VCaP (cell line): ENCODE measurements at regions not wholly inside any gene's neighbourhood (a gene's known extent, or its start where the extent isn't known, plus 50 kb on each side); places are given as distances from the start of the nearest gene placed in this dataset.

ENCODE experiments used
- H3K27ac ChIP-seq: fragments of 450-650 bp; 2 replicates; pipeline ENCODE4 v1.5.1; 2017
- TF ChIP-seq, protein P1 (sequence below): fragments of 450-650 bp; conservative IDR thresholded peaks from 2 replicates; pipeline ENCODE4 v1.5.1; 2017; ENCODE audit warnings: mild to moderate bottlenecking, moderate library complexity

DNA sequence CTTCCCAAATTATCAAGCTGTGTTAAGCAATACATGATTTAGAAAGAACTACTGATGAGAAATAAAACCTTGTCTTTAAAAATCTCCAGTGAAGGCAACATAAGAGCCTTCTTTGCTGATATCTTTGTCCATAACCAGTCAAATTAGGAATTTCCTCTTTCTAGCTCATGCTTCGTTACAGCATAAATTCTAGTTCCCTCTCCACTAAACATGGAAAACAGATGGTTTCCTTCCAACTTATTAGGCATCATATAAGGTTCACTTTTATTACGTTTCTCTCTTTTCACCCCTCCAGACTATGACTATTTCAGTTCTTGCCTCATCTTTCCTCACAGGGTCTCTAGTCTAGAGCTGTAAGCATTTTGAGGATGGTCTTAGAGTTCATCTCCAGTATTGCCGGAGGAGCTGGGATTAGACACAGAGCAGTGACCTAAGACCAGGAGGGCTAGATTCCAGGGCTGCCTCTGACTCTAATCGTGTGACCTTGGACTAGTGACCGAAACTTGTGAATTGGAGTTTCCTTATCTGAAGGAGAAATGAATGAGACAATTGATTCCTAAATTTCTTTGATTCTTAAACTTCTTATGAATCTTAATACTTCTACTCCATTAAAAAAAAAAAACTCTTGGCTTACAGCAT is 195.5 kb upstream of the APCDD1 start:
- no peak overlapping the region for H3K27ac ChIP-seq

DNA sequence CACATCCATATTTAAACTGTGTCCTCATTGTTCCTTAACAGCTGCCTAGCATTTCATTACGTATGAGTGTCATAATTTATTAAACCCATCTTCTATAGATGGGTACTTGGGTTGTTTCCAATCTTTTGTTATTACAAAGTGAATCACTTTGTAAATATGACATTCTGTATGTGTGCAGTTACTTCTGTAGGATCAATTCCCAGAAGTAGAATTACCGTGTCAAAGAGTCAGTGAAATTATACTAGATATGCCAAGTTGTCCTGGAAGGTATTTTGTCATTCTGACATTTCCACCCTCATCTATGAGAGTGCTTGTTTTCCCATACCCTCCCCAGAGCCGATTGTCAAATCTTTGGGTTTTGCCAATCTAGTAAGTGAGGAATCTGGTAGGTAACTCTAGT is 194.5 kb upstream of the APCDD1 start:
- TF ChIP-seq, protein P1, sequence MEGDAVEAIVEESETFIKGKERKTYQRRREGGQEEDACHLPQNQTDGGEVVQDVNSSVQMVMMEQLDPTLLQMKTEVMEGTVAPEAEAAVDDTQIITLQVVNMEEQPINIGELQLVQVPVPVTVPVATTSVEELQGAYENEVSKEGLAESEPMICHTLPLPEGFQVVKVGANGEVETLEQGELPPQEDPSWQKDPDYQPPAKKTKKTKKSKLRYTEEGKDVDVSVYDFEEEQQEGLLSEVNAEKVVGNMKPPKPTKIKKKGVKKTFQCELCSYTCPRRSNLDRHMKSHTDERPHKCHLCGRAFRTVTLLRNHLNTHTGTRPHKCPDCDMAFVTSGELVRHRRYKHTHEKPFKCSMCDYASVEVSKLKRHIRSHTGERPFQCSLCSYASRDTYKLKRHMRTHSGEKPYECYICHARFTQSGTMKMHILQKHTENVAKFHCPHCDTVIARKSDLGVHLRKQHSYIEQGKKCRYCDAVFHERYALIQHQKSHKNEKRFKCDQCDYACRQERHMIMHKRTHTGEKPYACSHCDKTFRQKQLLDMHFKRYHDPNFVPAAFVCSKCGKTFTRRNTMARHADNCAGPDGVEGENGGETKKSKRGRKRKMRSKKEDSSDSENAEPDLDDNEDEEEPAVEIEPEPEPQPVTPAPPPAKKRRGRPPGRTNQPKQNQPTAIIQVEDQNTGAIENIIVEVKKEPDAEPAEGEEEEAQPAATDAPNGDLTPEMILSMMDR: no peak
- H3K27ac ChIP-seq: no peak overlapping the region

More for the DNA sequence above, 195.5 kb upstream of the APCDD1 start:
- TF ChIP-seq, protein P1: no peak

DNA sequence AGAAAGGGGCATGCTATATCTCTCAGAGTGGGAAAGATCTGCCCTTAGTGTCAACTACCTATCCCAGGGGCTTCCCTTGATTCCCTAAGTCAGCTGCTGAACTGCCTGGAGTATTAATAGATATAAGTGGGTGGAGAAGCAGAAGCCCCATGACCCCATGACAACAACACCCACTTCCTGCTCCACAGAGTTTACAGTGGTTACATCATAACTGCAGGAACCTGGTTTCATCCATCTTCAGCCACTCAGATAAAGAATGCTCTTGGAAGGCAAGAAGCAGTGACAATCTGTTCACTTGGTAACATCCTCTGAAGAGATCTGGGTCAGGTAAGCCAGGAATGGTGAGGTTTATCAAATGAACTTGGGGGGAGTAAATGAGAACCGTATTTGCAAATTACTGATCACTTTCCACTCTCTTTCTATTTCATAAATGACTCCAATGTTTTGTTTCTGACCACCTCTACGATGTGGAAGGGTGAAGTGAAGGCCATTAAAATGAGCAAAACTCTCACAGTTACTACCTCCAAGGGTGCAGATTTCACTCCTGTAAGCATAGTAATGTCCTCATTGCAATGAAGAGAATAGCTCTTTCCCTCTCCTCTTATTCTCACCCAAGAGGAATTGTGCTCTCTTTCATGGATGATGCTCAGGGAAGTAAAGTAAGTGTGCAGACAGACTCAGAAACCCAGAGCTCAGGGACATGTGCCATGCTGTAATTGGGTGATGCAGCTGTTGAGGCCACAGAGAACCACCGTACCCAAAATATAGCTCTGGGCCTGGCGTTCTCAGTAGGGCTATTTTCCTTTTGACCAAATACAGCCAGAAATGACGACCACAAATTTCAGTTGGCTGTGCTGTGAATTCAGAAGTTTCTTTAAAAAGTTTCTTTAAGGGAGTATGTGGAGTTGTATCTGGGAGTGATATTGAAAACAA is 192.8 kb upstream of the APCDD1 start:
- TF ChIP-seq, protein P1: no peak
- H3K27ac ChIP-seq: no peak overlapping the region

DNA sequence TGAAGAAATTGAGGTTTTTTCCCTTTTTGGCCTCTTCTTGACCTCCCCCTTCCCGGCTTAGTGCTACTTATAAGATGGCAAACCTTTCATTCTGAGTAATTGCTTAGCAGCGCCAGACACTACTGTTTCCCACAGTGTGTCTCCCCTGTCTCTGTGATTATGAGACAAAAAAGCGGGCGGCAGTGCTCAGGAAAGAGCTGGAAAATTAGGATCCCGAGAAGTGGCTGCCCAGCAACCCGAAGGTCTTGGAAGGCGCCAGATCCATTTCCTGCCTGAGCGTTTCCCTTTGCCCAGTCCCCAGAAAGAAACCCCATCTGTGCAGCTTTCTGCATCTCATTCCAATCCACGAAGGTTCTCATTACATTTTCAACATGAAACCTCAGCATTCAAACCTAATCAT is 191.9 kb upstream of the APCDD1 start:
- TF ChIP-seq, protein P1: no peak
- H3K27ac ChIP-seq: no peak overlapping the region

DNA sequence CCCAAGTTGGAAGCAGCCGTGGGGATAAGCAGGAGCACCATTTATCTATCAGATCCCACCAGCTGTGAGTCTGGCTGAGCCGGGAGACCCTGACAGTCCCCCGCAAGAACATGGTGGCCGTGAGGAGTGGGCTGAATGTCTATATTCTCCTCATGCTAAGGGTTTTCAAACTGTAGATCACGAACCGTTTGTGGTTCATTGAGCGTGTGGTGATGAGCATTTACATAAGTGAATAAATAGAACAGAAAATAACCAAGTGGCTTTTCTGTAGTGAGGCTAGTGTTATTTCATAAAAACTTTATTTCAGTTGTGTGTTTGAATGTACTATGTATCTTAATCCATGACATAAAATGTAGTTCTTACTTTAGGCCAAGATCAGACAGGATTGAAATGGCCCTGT is 190.2 kb upstream of the APCDD1 start:
- TF ChIP-seq, protein P1: no peak
- H3K27ac ChIP-seq: no peak overlapping the region

DNA sequence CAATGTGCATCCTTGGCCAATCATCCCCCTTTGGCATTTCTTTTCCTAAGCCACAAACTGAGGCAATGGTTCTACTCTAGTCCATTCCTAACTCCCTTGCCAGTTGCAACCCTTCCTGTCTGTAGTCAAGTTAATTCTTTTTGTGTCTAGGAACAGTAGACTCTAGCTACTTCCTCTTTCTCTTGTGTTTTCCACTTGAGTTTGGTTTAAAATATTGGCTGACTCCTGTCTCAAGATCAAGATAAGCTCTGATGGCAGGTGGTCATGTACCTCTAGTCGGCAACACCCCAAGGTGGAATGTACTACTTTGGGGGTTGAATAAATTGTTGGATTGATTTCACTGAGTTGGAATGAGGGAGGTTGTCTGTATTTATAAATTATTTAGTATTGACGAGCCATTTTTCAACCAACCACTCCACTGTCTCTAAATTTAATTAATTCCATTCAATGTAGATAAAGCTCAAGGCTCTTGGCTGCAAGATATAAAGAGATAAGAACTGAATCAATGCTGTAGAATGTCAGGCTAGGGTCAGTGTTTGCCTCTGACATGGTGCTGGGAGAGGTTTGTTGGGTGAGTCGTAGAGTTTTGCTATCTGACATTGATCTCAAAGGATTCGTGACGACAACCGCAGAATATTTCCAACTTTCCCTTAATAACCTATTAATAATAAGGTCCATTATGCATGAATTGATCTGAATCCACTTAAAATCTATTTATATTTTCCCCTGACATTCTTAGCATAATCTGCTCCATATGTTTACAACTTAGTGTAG is 188.7 kb upstream of the APCDD1 start:
- TF ChIP-seq, protein P1: no peak
- no peak overlapping the region for H3K27ac ChIP-seq

DNA sequence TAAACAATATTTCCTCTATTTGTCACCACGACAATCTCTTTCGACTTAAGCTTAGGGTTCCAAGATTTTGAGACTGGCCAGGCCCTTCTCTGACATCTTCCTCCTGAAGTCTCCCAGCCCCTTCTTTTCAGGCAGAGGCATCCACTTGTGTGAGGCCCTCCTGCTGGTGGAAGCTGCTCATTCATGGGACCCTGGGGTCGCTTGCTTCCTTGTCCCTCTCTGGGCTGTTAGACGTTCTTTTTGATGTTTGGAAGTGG is 188.2 kb upstream of the APCDD1 start:
- H3K27ac ChIP-seq: no peak overlapping the region
- TF ChIP-seq, protein P1: no peak
